Esophagus muscularis mucosa (tissue), 4 donors: ENCODE measurements at regions not wholly inside any gene's neighbourhood (a gene's known extent, or its start where the extent isn't known, plus 50 kb on each side); places are given as distances from the start of the nearest gene placed in this dataset.

Source experiments
- DNase-seq: peaks from one replicate; pipeline ENCODE4 v3.0.0-alpha.2; 2017; ENCODE audit errors: extremely low spot score
- H3K27ac ChIP-seq, 4 donors: fragments of 200-600 bp; sonication (generic); replicated peaks in 1 of 4; 1 replicate in 3 of 4; 2 replicates in 1 of 4; pipeline ENCODE4 v1.5.1; 2016 to 2019; ENCODE audit warnings: mild to moderate bottlenecking in 1 of 4
- H3K27me3 ChIP-seq, 4 donors: fragments of 200-600 bp; sonication (generic); one replicate each; pipeline versions ENCODE4 v1.5.1 to v1.6.0; 2016 to 2019
- H3K36me3 ChIP-seq, 4 donors: fragments of 200-600 bp; sonication (generic); one replicate each; pipeline ENCODE4 v1.5.1; 2016 to 2019
- H3K4me1 ChIP-seq, 4 donors: fragments of 200-600 bp; sonication (generic); one replicate each; pipeline ENCODE4 v1.5.1; 2016 to 2019
- H3K4me3 ChIP-seq, 4 donors: fragments of 200-600 bp; sonication (generic); 1 replicate in 2 of 4; 2 replicates in 2 of 4; pipeline ENCODE4 v1.5.1; 2016 to 2019; ENCODE audit warnings: mild to moderate bottlenecking in 4 of 4, moderate library complexity in 1 of 4
- H3K9me3 ChIP-seq, 4 donors: fragments of 200-600 bp; sonication (generic); 1 replicate in 3 of 4; 2 replicates in 1 of 4; pipeline ENCODE4 v1.5.1; 2016 to 2019
- EP300 ChIP-seq: sonication (generic); formaldehyde crosslinking; IDR thresholded peaks from one replicate; pipeline ENCODE4 v1.6.1; 2017; ENCODE audit warnings: antibody characterized with exemption
- POLR2A ChIP-seq: fragments of 450-650 bp; IDR thresholded peaks from one replicate; pipeline ENCODE4 v1.6.1; 2017; ENCODE audit warnings: antibody characterized with exemption, moderate library complexity, mild to moderate bottlenecking, low read depth
- POLR2AphosphoS5 ChIP-seq, 2 donors: sonication (generic); formaldehyde crosslinking; IDR thresholded peaks; one replicate each; pipeline ENCODE4 v1.6.1; 2017; ENCODE audit warnings: antibody characterized with exemption in 2 of 2
- WGBS: methylation state at CpG from one replicate; pipeline ENCODE4 v1.1.5; 2018; 5-methylcytosine and 5-hydroxymethylcytosine counted together
- intact Hi-C: fragments of 100-400 bp; cut with DNase I; formaldehyde crosslinking; loops from one replicate; pipeline ENCODE4 v1.15.1; 2023
- TF ChIP-seq, protein P1 (sequence below), 3 experiments: fragments of 200-600 bp in 2 of 3; fragments of 450-650 bp in 1 of 3; sonication (generic) in 2 of 3; IDR thresholded peaks; one replicate each; pipeline ENCODE4 v1.5.1; 2017 to 2019; ENCODE audit warnings: antibody characterized with exemption in 3 of 3, mild to moderate bottlenecking in 2 of 3, moderate library complexity in 1 of 3

GRCh38 chr20:40604416-40604815 lies 84.6 kb downstream of the MAFB start:
- Histone ChIP-seq H3K4me1 (no peaks in the 10 kb centered on the region), H3K36me3 (no peaks in the 10 kb centered on the region), H3K27ac (no peak overlapping the region), H3K9me3 (peaks cover 0 to 3% (median 0%) of the 10 kb centered on the region in 4 donors), H3K4me3 (no peak overlapping the region), H3K27me3 (peaks cover 0 to 19% (median 0%) of the 10 kb centered on the region in 4 donors)
- 93% methylated on average over 3 of the region's 5 CpGs for WGBS
- TF ChIP-seq EP300 = no peak
- TF ChIP-seq POLR2A = no peak
- TF ChIP-seq, protein P1, sequence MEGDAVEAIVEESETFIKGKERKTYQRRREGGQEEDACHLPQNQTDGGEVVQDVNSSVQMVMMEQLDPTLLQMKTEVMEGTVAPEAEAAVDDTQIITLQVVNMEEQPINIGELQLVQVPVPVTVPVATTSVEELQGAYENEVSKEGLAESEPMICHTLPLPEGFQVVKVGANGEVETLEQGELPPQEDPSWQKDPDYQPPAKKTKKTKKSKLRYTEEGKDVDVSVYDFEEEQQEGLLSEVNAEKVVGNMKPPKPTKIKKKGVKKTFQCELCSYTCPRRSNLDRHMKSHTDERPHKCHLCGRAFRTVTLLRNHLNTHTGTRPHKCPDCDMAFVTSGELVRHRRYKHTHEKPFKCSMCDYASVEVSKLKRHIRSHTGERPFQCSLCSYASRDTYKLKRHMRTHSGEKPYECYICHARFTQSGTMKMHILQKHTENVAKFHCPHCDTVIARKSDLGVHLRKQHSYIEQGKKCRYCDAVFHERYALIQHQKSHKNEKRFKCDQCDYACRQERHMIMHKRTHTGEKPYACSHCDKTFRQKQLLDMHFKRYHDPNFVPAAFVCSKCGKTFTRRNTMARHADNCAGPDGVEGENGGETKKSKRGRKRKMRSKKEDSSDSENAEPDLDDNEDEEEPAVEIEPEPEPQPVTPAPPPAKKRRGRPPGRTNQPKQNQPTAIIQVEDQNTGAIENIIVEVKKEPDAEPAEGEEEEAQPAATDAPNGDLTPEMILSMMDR (IDR thresholded peaks at IDR 0.05) = no peak
- TF ChIP-seq POLR2AphosphoS5 (IDR thresholded peaks at IDR 0.05) = no peak
- intact Hi-C loops = no loop called here
- DNase-seq = peak; percentile 45

DNA sequence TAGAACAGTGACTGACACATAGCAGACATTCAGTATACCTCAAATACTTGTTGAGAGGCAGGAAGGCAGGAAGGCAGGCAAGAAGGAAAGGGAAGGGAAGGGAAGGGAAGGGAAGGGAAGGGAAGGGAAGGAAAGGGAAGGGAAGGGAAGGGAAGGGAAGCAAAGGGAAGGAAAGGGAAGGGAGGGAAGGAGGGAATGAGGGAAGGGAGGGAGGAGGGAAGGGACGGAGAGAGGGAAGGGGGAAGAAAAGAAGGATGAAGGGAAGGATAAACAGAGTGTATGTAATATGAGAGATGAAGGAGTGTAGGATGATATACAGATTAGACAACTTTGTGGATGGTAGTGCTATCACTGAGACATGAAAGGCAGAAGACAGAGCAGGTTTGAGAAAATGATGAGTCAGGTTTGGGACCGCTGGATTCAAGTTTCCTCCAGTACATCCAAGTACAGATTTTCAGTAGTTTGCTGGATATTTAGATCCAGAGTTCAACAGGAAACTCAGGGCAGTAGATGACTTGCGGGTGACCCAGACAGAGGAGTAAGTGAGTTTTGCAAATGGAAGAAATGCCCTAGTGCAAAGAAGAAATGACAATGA lies 85.9 kb downstream of the MAFB start:
- peaks cover 0 to 11% (median 4%) of the 10 kb centered on the region in 4 donors for H3K9me3 ChIP-seq
- H3K4me1 ChIP-seq = no peaks in the 10 kb centered on the region
- H3K27ac ChIP-seq = no peak overlapping the region
- DNase-seq = peak; percentile 29
- H3K36me3 ChIP-seq = no peaks in the 10 kb centered on the region
- intact Hi-C loops = no loop called here
- H3K27me3 ChIP-seq = peaks cover 0 to 17% (median 0%) of the 10 kb centered on the region in 4 donors
- TF ChIP-seq POLR2A = no peak
- no peak for TF ChIP-seq POLR2AphosphoS5 (IDR thresholded peaks at IDR 0.05)
- no peak for TF ChIP-seq EP300
- TF ChIP-seq, protein P1 (IDR thresholded peaks at IDR 0.05) = no peak
- WGBS = 73% methylated on average over 3 of the region's 3 CpGs
- no peak overlapping the region for H3K4me3 ChIP-seq

DNA sequence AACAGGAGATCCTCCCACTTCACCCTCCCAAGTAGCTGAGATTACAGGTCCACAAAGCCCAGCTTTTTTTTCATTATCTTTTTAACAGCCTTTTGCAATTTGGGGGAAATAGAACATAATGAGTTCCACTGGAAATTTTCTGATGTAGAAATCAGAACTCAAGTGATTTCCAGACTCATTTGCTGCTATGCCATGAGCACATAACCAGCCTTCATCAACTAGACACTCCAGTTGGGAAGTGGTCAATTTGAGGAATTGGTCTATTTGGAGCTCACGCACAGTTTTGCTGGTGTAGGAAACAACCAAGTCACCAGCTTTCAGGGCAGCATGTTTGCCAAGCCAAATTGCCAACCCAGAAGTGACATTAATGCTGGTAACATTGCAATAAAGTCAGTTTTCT lies 86.7 kb downstream of the MAFB start:
- intact Hi-C loops = no loop called here
- Histone ChIP-seq H3K27ac (no peak overlapping the region), H3K27me3 (peaks cover 0 to 13% (median 0%) of the 10 kb centered on the region in 4 donors), H3K9me3 (peaks cover 0 to 11% (median 4%) of the 10 kb centered on the region in 4 donors), H3K4me1 (no peaks in the 10 kb centered on the region), H3K4me3 (no peak overlapping the region), H3K36me3 (no peaks in the 10 kb centered on the region)
- TF ChIP-seq EP300 (no peak), POLR2AphosphoS5 (IDR thresholded peaks at IDR 0.05) (no peak), POLR2A (no peak)
- TF ChIP-seq, protein P1 (IDR thresholded peaks at IDR 0.05) = no peak
- WGBS = 100% methylated on average over 1 of the region's 1 CpG
- peak; percentile 45 for DNase-seq

GRCh38 chr20:40600441-40601219 lies 88.4 kb downstream of the MAFB start:
- 53% methylated on average over 2 of the region's 2 CpGs for WGBS
- no peaks in the 10 kb centered on the region for H3K36me3 ChIP-seq
- H3K4me1 ChIP-seq = no peaks in the 10 kb centered on the region
- no peak overlapping the region for H3K4me3 ChIP-seq
- H3K27me3 ChIP-seq = peaks cover 0 to 7% (median 0%) of the 10 kb centered on the region in 4 donors
- peaks cover 0 to 11% (median 4%) of the 10 kb centered on the region in 4 donors for H3K9me3 ChIP-seq
- H3K27ac ChIP-seq = no peak overlapping the region
- no peak for TF ChIP-seq POLR2AphosphoS5 (IDR thresholded peaks at IDR 0.05)
- TF ChIP-seq EP300 = no peak
- TF ChIP-seq, protein P1 (IDR thresholded peaks at IDR 0.05) = no peak
- no peak for TF ChIP-seq POLR2A
- DNase-seq = peak; percentile 83
- intact Hi-C loops = no loop called here
